MM.1S (cell line): ENCODE measurements at regions not wholly inside any gene's neighbourhood (a gene's known extent, or its start where the extent isn't known, plus 50 kb on each side); places are given as distances from the start of the nearest gene placed in this dataset.

Experiments used
- DNase-seq: peaks from one replicate; pipeline ENCODE4 v3.0.0-alpha.2; 2015
- H2AFZ ChIP-seq: fragments of 300-600 bp; sonication (generic); 2 replicates; pipeline ENCODE4 v1.6.0; 2016; ENCODE audit warnings: antibody characterized with exemption, low read length
- H3F3A ChIP-seq: fragments of 300-600 bp; sonication (generic); 2 replicates; pipeline ENCODE4 v1.6.1; 2016; ENCODE audit warnings: mild to moderate bottlenecking, antibody characterized with exemption, low read length, moderate library complexity, mixed read lengths; ENCODE audit not compliant: insufficient read depth
- H3K27ac ChIP-seq: fragments of 300-600 bp; sonication (generic); 2 replicates; pipeline ENCODE4 v1.5.1; 2016; ENCODE audit warnings: mild to moderate bottlenecking, low read length
- H3K27me3 ChIP-seq: fragments of 300-600 bp; sonication (generic); replicated peaks from 2 replicates; pipeline ENCODE4 v1.6.0; 2016; ENCODE audit warnings: low read length; ENCODE audit not compliant: insufficient read depth
- H3K36me3 ChIP-seq: fragments of 300-600 bp; sonication (generic); replicated peaks from 2 replicates; pipeline ENCODE4 v1.6.1; 2016; ENCODE audit warnings: mild to moderate bottlenecking, low read length, mixed read lengths; ENCODE audit not compliant: insufficient read depth
- H3K4me1 ChIP-seq: fragments of 300-600 bp; sonication (generic); 2 replicates; pipeline ENCODE4 v1.6.1; 2016; ENCODE audit warnings: low read length, mixed read lengths
- H3K4me2 ChIP-seq: fragments of 300-600 bp; sonication (generic); 2 replicates; pipeline ENCODE4 v1.6.0; 2016; ENCODE audit warnings: low read depth, low read length
- H3K4me3 ChIP-seq: fragments of 300-600 bp; sonication (generic); 2 replicates; pipeline ENCODE4 v1.5.1; 2016; ENCODE audit warnings: low read length, mixed read lengths
- H3K79me2 ChIP-seq: fragments of 300-600 bp; sonication (generic); 2 replicates; pipeline ENCODE4 v1.6.1; 2016; ENCODE audit warnings: mixed run types, low read length, mixed read lengths
- H3K9ac ChIP-seq: fragments of 300-600 bp; sonication (generic); 2 replicates; pipeline ENCODE4 v1.6.1; 2016; ENCODE audit warnings: low read length, mixed read lengths
- H3K9me2 ChIP-seq: fragments of 300-600 bp; sonication (generic); replicated peaks from 2 replicates; pipeline ENCODE4 v1.6.1; 2016; ENCODE audit warnings: mild to moderate bottlenecking, low read length, mixed read lengths; ENCODE audit not compliant: insufficient read depth
- H3K9me3 ChIP-seq: fragments of 300-600 bp; sonication (generic); replicated peaks from 2 replicates; pipeline ENCODE4 v1.6.1; 2016; ENCODE audit warnings: mild to moderate bottlenecking, low read length, mixed read lengths; ENCODE audit not compliant: insufficient read depth
- H4K20me1 ChIP-seq: fragments of 300-600 bp; sonication (generic); 2 replicates; pipeline ENCODE4 v1.6.1; 2016; ENCODE audit warnings: mild to moderate bottlenecking, low read length, moderate library complexity, mixed read lengths; ENCODE audit not compliant: insufficient read depth
- EZH2 ChIP-seq: fragments of 300-600 bp; sonication (generic); optimal IDR thresholded peaks from 2 replicates; pipeline ENCODE3; 2017; ENCODE audit warnings: low read depth, mild to moderate bottlenecking, antibody characterized with exemption, low read length, mixed read lengths
- EZH2phosphoT487 ChIP-seq: fragments of 300-600 bp; sonication (generic); IDR thresholded peaks from 2 replicates; pipeline ENCODE4 v1.6.1; 2018; ENCODE audit warnings: antibody characterized with exemption, low read length
- TF ChIP-seq, protein P1 (sequence below): fragments of 300-600 bp; sonication (generic); IDR thresholded peaks from 2 replicates; pipeline ENCODE4 v1.5.1; 2016; ENCODE audit warnings: antibody characterized with exemption, low read length, mixed read lengths

DNA sequence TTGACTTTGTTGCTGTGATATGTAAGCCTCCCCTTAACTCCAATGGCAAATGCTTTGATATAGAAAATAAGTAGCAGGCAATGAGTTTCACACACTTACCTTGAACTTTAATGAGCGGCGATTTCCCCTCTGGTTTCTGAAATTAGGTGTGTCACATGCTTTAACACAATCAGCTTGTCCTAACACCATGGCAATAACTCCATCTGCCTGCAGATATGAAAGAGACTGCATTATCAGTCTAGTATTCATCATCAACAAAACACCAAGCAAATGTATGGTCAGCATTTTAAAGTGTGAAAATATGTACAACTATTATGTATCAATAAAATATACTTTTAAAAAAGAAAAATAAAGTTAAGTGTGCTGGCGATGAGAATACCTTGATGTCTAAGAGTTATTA lies 128.8 kb upstream of the FAM9B start:
- no peak overlapping the region for H3K27ac ChIP-seq
- H3K36me3 ChIP-seq, result no peaks in the 10 kb centered on the region
- TF ChIP-seq EZH2phosphoT487 (no peak), EZH2 (no peak)
- TF ChIP-seq, protein P1, sequence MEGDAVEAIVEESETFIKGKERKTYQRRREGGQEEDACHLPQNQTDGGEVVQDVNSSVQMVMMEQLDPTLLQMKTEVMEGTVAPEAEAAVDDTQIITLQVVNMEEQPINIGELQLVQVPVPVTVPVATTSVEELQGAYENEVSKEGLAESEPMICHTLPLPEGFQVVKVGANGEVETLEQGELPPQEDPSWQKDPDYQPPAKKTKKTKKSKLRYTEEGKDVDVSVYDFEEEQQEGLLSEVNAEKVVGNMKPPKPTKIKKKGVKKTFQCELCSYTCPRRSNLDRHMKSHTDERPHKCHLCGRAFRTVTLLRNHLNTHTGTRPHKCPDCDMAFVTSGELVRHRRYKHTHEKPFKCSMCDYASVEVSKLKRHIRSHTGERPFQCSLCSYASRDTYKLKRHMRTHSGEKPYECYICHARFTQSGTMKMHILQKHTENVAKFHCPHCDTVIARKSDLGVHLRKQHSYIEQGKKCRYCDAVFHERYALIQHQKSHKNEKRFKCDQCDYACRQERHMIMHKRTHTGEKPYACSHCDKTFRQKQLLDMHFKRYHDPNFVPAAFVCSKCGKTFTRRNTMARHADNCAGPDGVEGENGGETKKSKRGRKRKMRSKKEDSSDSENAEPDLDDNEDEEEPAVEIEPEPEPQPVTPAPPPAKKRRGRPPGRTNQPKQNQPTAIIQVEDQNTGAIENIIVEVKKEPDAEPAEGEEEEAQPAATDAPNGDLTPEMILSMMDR, result no peak
- no peaks in the 10 kb centered on the region for H3F3A ChIP-seq
- no peaks in the 10 kb centered on the region for H4K20me1 ChIP-seq
- no peaks in the 10 kb centered on the region for H3K79me2 ChIP-seq
- H3K9me2 ChIP-seq, result no peaks in the 10 kb centered on the region
- no peak overlapping the region for H3K4me2 ChIP-seq
- H3K27me3 ChIP-seq, result no peaks in the 10 kb centered on the region
- H3K4me1 ChIP-seq, result peaks cover 13% of the 10 kb centered on the region
- no peak overlapping the region for H3K9ac ChIP-seq
- no peak for DNase-seq
- H2AFZ ChIP-seq, result no peak overlapping the region
- H3K9me3 ChIP-seq, result no peaks in the 10 kb centered on the region
- no peak overlapping the region for H3K4me3 ChIP-seq

DNA sequence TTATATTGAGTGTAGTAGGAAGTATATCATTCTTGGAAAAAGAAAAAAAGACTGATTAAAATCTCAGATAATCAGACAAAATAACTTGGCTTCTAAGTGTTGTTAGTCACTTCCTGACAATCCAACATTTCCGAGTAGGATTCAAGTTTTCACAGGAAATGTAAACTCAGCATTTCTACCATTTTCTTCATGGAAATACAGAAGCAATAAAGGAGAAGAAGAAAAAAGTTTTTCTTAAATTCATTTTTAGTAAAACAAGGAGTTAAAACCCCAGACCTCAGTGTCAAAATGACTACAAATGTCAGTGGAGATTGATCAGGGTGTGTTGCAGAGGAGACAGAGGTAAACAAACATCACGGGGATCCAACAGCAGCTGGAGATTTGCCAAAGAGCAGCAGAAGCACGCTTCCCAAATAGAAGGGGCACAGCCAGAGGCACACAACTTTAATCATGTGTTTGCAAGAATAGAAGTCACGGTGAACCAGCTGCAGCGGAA lies 129.3 kb upstream of the FAM9B start:
- H3K27ac ChIP-seq, result no peak overlapping the region
- H3K27me3 ChIP-seq, result no peaks in the 10 kb centered on the region
- H2AFZ ChIP-seq, result no peak overlapping the region
- no peaks in the 10 kb centered on the region for H3K9me2 ChIP-seq
- no peaks in the 10 kb centered on the region for H3K36me3 ChIP-seq
- H3K9me3 ChIP-seq, result no peaks in the 10 kb centered on the region
- no peak for DNase-seq
- no peak overlapping the region for H3K9ac ChIP-seq
- TF ChIP-seq, protein P1, result no peak
- H3K4me1 ChIP-seq, result peaks cover 13% of the 10 kb centered on the region
- H3K79me2 ChIP-seq, result no peaks in the 10 kb centered on the region
- H3K4me2 ChIP-seq, result no peak overlapping the region
- H3F3A ChIP-seq, result no peaks in the 10 kb centered on the region
- no peaks in the 10 kb centered on the region for H4K20me1 ChIP-seq
- no peak overlapping the region for H3K4me3 ChIP-seq

DNA sequence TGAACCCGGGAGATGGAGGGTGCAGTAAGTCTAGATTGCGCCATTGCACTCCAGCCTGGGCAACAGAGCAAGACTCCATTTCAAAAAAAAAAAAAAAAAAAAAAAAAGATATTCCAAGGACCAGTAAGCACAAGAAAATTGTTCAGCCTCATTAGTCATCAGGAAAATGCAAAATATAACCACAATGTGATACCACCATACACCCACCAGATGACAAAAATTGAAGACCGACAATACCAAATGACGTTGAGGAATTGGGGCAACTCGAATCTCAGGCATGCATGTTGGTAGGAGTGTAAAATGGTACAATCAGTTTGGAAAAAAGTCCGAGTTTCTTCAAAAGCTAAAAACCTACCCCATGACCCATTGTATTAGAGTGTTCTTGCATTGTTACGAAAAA lies 130.2 kb upstream of the FAM9B start:
- Histone ChIP-seq H3K4me1 (peaks cover 13% of the 10 kb centered on the region), H3K27ac (no peak overlapping the region), H3K9me2 (no peaks in the 10 kb centered on the region), H4K20me1 (no peaks in the 10 kb centered on the region), H3F3A (no peaks in the 10 kb centered on the region), H3K9me3 (no peaks in the 10 kb centered on the region), H2AFZ (no peak overlapping the region), H3K79me2 (no peaks in the 10 kb centered on the region), H3K36me3 (no peaks in the 10 kb centered on the region), H3K4me2 (no peak overlapping the region), H3K27me3 (no peaks in the 10 kb centered on the region), H3K4me3 (no peak overlapping the region), H3K9ac (no peak overlapping the region)
- no peak for DNase-seq
- TF ChIP-seq, protein P1, result no peak
- TF ChIP-seq EZH2, result no peak
- no peak for TF ChIP-seq EZH2phosphoT487
